ENCODE measurements at regions not wholly inside any gene's neighbourhood (a gene's known extent, or its start where the extent isn't known, plus 50 kb on each side); places are given as distances from the start of the nearest gene placed in this dataset.

GRCh38 chr5:78698191-78698791 is 49.7 kb upstream of the LHFPL2 start:
- H3K27ac ChIP-seq = no peak overlapping the region
- intact Hi-C loops (cut with DNase I) = no loop called here

More at GRCh38 chr5:78698191-78698791, 49.7 kb upstream of the LHFPL2 start:
- Histone ChIP-seq H3K36me3 (no peaks in the 10 kb centered on the region), H3K27me3 (no peaks in the 10 kb centered on the region), H3K4me3 (replicated peaks in 1 of 3) (no peak overlapping the region), H3K4me1 (no peaks in the 10 kb centered on the region), H3K9me3 (no peaks in the 10 kb centered on the region)
- DNase-seq = no peak
- 74 to 78% methylated on average over 4 of the region's 4 CpGs for WGBS, 2 donors
- TF ChIP-seq CTCF (IDR thresholded peaks at IDR 0.05) = no peak
- no peak for TF ChIP-seq POLR2A (IDR thresholded peaks at IDR 0.05)

Measured in thyroid gland (tissue), 4 donors.